ENCODE measurements at regions not wholly inside any gene's neighbourhood (a gene's known extent, or its start where the extent isn't known, plus 50 kb on each side); places are given as distances from the start of the nearest gene placed in this dataset.
A peak's percentile ranks its signal among the peaks of the same experiment; 100 is the strongest.

DNA sequence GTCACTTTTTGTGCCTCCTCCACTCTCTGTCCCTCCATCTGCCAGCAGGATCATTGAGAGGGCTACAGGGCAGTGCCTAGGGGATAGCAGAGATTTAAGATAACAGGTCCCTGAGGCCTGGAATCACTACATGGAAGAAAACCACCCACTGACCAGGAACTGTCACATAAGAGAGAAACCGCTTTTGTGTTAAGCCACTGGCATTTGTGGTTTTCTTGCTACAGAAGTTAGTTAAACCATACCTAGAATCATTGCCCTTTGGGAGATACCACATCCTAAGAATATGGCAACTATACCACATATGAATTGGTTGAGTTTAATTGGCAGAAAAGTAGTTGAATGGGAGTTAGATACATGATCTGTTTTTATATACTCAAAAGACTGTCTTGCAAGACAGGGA, 112.8 kb upstream of the LPP start:
- DNase-seq: no peak
- Mint-ChIP-seq H3K36me3 (ENCODE audit: insufficient read depth) (no peaks in the 10 kb centered on the region), H3K9me3 (no peaks in the 10 kb centered on the region), H3K4me1 (ENCODE audit: low read depth in 2 of 2) (peaks cover 8 to 13% of the 10 kb centered on the region in 2 donors), H3K27ac (no peak overlapping the region), H3K4me3 (no peak overlapping the region), H3K27me3 (no peaks in the 10 kb centered on the region)
- ATAC-seq (replicated peaks): peak; percentile 47

DNA sequence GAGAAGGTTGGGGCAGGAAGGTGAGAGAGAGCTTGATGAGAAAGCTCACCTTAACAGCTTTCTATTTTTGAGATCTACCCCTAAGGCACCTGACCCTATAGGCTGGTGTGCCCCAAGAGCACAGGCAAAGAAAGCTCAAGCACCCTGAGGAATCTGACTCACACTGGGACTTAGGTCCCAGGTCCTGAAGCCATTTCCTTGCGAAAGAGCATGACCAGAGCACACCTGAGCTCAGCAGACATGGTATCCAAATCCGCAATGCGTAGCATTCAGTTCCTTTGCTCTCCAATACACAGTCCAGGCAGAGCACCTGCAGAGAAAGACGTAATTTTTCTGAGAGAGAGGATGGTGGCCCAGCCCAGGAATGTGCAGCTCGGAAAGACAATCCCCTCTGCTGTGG, 112.1 kb upstream of the LPP start:
- Mint-ChIP-seq H3K36me3 (ENCODE audit: insufficient read depth) (no peaks in the 10 kb centered on the region), H3K4me3 (no peak overlapping the region), H3K27me3 (no peaks in the 10 kb centered on the region), H3K4me1 (ENCODE audit: low read depth in 2 of 2) (peaks cover 8 to 13% of the 10 kb centered on the region in 2 donors), H3K27ac (no peak overlapping the region), H3K9me3 (no peaks in the 10 kb centered on the region)
- DNase-seq (no peak), ATAC-seq (replicated peaks) (no peak)

DNA sequence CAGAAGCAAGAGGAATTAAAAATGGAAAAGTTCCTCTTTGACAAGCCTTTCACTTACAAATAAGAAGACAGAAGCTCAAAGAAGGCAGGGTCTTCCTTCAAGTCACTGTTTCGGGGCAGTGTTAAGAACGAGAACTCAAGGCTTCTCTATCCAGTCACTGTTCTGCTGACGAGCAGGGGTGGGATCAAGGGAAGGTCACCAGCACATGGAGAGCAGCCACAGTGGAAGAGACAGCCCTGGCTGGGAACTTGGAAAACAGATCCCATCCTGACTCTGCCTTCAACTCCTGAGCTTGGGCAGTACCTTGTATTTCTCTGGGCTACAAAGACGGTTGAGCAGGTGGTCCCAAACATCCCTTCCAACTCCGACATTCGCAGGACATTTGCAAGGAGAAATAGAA, 111.5 kb upstream of the LPP start:
- no peaks in the 10 kb centered on the region for H3K27me3 Mint-ChIP-seq
- ATAC-seq (replicated peaks) (no peak), DNase-seq (no peak)
- no peak overlapping the region for H3K27ac Mint-ChIP-seq
- peaks cover 8 to 13% of the 10 kb centered on the region in 2 donors for H3K4me1 Mint-ChIP-seq (ENCODE audit: low read depth in 2 of 2)
- H3K4me3 Mint-ChIP-seq: no peak overlapping the region
- H3K36me3 Mint-ChIP-seq (ENCODE audit: insufficient read depth): no peaks in the 10 kb centered on the region
- H3K9me3 Mint-ChIP-seq: no peaks in the 10 kb centered on the region

DNA sequence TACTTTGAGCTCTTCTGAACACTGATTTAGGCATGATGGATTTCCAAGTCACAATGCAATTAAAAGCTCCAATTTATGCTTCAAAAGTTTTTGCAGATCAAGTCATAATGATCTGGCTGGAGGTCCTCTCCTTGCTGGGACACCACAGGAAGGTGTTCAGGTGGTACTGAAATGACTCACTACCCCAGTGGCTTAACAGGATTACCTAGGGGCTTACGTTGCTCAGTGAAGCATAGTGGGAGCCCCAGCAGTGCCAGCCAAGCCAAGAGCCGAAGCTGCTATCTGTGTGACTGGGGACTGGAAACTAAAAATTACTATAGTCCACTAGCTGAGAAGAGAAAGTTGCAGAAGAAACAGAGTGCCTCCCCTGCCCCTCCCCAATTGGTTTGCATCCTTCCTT, 110.1 kb upstream of the LPP start:
- Mint-ChIP-seq H3K27me3 (no peaks in the 10 kb centered on the region), H3K4me1 (ENCODE audit: low read depth in 2 of 2) (peaks cover 8 to 10% of the 10 kb centered on the region in 2 donors), H3K9me3 (no peaks in the 10 kb centered on the region), H3K4me3 (no peak overlapping the region), H3K36me3 (ENCODE audit: insufficient read depth) (no peaks in the 10 kb centered on the region), H3K27ac (no peak overlapping the region)
- ATAC-seq (replicated peaks): no peak
- no peak for DNase-seq

DNA sequence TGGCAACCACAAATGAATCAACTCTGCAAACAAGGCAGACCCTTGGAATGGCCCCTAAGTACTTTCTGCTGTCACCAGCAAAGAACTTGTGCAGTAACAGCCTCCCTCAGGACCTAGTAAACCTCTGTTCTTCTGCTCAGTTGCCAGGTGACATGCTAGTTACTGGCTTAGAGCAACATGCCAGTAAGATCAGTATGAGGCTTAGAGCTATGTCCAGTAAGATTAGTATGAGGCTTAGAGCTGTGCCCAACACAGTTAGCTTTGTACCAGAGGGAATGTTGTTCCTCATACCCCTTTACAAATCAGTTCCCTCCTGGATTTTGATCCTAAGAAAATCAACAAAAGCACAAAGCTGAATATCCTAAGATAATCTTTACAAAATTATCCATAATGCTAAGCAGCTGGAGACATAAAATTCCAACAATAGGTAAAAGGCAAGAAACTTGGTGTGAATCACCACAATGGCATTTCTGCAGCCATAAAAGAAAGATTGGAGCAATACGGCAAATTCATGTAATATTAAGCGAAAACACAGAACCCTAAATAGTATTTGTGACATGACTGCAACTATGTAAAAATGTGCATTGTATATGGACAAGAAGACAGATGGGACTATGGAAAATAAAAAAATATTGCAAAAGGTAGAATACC, 107.3 kb upstream of the LPP start:
- DNase-seq (no peak), ATAC-seq (replicated peaks) (no peak)
- no peaks in the 10 kb centered on the region for H3K27me3 Mint-ChIP-seq
- H3K27ac Mint-ChIP-seq: no peak overlapping the region
- no peak overlapping the region for H3K4me3 Mint-ChIP-seq
- no peaks in the 10 kb centered on the region for H3K9me3 Mint-ChIP-seq
- peaks cover 10 to 12% of the 10 kb centered on the region in 2 donors for H3K4me1 Mint-ChIP-seq (ENCODE audit: low read depth in 2 of 2)
- H3K36me3 Mint-ChIP-seq (ENCODE audit: insufficient read depth): no peaks in the 10 kb centered on the region

DNA sequence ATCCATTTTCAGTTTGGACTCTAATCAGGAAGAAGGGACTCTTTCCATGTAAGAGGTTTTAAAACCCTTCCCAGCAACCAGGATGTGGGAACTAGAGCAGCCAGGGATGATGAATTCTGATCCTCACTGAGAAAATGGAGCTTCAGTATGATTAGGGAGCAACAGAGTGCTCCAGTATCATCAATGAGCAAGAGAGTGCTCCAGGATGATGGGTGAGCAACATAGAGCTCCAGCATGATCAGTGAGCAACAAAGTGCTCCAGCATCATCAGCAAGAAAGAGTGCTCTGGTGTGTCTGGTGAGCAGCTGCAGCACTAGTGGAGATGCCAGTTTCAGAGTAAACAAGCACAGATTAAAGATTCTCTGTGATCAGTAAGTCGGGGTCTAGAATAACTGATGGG, 106.4 kb upstream of the LPP start:
- H3K27ac Mint-ChIP-seq: no peak overlapping the region
- ATAC-seq (replicated peaks) (no peak), DNase-seq (no peak)
- no peaks in the 10 kb centered on the region for H3K27me3 Mint-ChIP-seq
- no peaks in the 10 kb centered on the region for H3K9me3 Mint-ChIP-seq
- H3K4me1 Mint-ChIP-seq (ENCODE audit: low read depth in 2 of 2): peaks cover 10 to 12% of the 10 kb centered on the region in 2 donors
- H3K36me3 Mint-ChIP-seq (ENCODE audit: insufficient read depth): no peaks in the 10 kb centered on the region
- no peak overlapping the region for H3K4me3 Mint-ChIP-seq

DNA sequence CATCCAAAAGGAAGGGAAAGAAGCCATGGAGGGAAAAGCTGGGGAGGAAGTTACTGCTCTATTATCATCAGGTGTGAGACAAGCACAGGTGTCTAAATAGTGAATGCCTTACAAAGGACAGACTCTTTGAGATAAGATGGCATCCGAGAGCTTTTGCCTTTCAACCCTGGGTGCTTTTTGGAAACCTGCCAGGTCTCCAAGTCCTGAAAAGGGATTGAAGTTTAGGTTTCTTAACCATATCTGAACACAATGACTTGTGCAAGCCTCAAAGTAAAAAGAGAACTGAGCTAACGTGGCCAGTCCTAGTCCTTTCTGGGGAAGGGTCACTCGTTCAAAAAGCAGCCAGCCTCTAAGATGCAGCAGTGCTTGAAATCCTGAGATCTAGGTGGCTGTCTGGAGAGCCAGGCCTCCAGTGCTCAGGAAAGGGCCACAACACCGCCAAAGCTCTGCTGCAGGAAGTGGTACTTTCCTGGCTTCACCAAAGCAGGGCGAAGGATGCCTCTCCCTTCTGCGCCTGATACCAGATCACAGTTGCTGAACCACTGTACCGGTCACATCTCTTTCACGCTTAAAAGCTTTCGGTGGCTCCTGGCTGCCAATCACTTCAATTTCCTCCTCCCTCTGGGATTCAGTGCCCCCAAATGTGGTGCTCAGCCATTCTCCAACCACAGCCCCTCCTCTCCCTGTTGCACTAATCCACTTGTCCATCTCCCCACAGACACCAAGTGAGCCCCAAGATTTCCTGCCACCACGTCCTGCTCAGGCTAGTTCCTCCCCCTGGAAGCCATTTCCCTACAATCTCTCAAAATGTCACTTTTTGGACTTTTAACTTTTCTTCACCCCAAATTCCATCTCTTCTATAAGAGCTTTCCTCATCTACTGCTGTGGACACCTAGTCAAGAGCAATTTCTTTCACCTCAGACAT, 104.1 kb upstream of the LPP start:
- H3K4me3 Mint-ChIP-seq: peak overlapping the region; percentile 33 to 34
- no peaks in the 10 kb centered on the region for H3K27me3 Mint-ChIP-seq
- DNase-seq (peak; percentile 24 to 35 (median 25)), ATAC-seq (replicated peaks) (peak; percentile 98)
- H3K9me3 Mint-ChIP-seq: no peaks in the 10 kb centered on the region
- no peaks in the 10 kb centered on the region for H3K36me3 Mint-ChIP-seq (ENCODE audit: insufficient read depth)
- peak overlapping the region; percentile 5 to 73 for H3K27ac Mint-ChIP-seq
- peaks cover 14 to 17% of the 10 kb centered on the region in 2 donors for H3K4me1 Mint-ChIP-seq (ENCODE audit: low read depth in 2 of 2)

DNA sequence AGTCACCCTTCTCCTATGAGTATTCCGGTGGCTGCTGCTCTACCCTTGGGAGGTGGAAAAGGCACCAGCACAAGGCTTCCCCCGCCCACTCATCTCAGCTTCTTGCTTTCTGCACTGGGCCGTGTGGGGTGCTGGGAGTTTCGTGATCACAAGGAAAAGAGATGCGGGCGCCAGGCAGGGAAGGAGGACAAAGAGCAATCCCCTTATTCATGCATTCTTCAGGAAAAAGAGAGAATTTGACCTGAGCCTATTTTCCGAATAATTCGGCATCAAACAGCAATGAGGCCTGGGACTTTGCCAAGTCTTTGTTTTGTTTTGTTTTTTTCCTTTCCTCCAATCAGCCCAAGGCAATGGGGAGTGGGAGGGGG, 102.2 kb upstream of the LPP start:
- Mint-ChIP-seq H3K27ac (no peak overlapping the region), H3K27me3 (no peaks in the 10 kb centered on the region), H3K4me3 (no peak overlapping the region), H3K9me3 (no peaks in the 10 kb centered on the region), H3K4me1 (ENCODE audit: low read depth in 2 of 2) (peaks cover 14 to 17% of the 10 kb centered on the region in 2 donors), H3K36me3 (ENCODE audit: insufficient read depth) (no peaks in the 10 kb centered on the region)
- ATAC-seq (replicated peaks) (no peak), DNase-seq (no peak)

DNA sequence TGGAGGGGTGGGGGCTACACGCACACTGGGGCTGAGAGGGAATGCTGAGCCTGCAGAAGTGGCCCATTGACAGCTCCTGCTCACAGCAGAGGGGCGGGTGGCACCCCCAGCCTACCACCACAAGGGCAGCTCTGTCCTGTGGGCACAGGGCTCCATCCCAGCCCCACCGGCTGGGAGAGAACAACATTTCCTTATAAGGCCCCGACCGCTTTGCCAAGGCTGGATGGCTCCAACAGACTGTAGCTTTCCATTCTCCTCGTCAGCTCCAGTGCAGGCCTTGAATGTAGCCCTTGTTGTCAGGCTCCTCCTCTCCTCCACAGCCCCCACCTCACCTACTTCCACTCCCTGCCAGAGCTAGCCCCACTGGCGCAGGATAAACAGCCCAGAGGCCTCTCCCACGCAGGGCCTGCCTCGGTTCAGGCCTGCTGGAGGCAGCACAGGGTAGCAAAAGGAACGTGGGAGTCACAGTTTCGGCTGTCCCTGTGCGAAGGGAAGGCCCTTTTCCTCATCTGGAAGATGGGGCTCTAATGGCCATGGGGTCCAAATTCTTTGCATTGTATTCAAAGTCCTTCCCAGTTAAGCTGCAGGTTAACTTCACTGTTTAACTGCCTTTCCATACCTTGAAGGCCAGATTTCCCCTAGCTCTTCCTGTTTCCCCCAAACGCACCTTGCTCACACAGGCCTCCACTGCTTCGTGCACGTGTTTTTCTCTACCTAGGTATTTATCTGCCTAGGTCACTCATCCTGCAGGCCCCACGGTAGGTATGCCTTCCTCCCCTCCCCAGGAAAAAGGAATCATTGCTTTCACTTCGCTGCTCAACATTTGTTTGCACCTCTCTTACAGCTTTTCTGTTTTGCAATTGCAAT, 101.6 kb upstream of the LPP start:
- no peak for DNase-seq
- Mint-ChIP-seq H3K4me1 (ENCODE audit: low read depth in 2 of 2) (peaks cover 14 to 17% of the 10 kb centered on the region in 2 donors), H3K4me3 (no peak overlapping the region), H3K9me3 (no peaks in the 10 kb centered on the region), H3K27ac (peak overlapping the region in 1 of 2 donors; percentile 29), H3K27me3 (no peaks in the 10 kb centered on the region), H3K36me3 (ENCODE audit: insufficient read depth) (no peaks in the 10 kb centered on the region)
- ATAC-seq (replicated peaks): no peak

DNA sequence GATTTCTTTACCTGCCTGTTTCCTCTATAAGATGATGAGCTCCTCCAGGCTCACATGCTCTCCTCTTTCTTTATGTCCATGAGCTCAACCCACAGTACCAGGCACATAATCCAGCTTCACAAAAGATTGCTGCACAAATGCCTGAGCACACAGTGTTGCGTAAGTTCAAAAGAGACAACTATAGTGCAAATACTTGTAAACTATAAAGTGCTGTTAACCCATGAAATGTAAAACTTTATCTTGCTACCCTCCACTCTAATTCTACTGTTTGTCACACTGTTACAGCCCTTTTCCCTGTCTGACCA, 101.0 kb upstream of the LPP start:
- H3K4me1 Mint-ChIP-seq (ENCODE audit: low read depth in 2 of 2): peaks cover 14 to 17% of the 10 kb centered on the region in 2 donors
- no peak for ATAC-seq (replicated peaks)
- no peaks in the 10 kb centered on the region for H3K9me3 Mint-ChIP-seq

DNA sequence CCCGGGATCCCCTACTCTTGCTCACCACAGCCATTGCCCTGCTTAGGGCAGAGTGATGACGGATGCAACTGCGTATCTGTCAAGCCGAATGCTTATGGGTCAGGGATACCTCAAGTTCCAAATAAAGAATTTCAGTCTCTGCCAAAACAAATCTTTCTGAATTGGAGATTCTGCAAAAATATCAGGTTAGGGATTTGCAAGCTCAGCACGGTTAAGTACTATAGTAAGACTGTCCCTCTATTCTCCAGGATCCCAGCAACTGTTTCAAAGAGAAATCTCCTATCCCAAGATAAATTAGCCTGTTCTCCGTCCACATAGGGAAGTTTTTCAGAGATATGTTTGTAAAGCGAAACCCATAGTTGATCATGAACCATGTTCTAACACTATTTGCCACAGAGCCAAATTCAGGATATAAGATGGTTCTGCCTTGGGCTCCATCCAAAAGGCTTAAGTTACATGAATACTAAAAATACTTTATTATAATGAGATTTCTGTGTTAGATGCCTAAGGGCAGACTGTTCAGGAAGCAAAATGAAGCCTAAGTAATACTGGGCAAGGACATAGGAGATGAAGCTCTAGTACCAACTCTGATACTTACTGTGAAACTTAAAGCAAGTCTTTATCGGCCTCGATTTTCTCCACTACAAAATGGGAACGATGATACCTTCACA, 100.1 kb upstream of the LPP start:
- no peaks in the 10 kb centered on the region for H3K9me3 Mint-ChIP-seq
- peaks cover 14 to 17% of the 10 kb centered on the region in 2 donors for H3K4me1 Mint-ChIP-seq (ENCODE audit: low read depth in 2 of 2)
- H3K36me3 Mint-ChIP-seq (ENCODE audit: insufficient read depth): no peaks in the 10 kb centered on the region
- ATAC-seq (replicated peaks): no peak
- H3K27ac Mint-ChIP-seq: no peak overlapping the region
- H3K27me3 Mint-ChIP-seq: no peaks in the 10 kb centered on the region
- H3K4me3 Mint-ChIP-seq: no peak overlapping the region
- DNase-seq: no peak

More for the DNA sequence above, 101.0 kb upstream of the LPP start:
- no peaks in the 10 kb centered on the region for H3K36me3 Mint-ChIP-seq (ENCODE audit: insufficient read depth)
- H3K27me3 Mint-ChIP-seq: no peaks in the 10 kb centered on the region
- H3K4me3 Mint-ChIP-seq: no peak overlapping the region
- H3K27ac Mint-ChIP-seq: peak overlapping the region in 1 of 2 donors; percentile 29
- DNase-seq: no peak

DNA sequence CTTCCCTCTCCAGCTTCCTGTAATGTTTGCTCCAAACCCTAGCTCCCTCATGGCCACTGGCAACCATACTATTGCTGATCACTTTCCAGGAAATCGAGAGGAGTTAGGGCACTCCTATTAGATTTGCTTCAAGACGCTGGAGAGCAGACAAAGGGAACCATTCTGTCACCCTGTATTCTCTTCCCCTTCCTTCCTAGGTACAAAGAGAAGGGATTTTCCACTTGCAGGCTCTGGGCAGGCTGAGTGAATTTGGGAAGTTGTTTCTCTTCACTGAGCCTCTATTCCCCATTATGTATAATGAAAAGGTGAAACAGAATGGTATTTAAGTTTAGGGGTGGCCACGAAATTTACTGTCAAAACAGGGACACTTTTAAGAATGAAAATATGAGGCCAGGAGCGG, 99.4 kb upstream of the LPP start:
- DNase-seq (no peak), ATAC-seq (replicated peaks) (no peak)
- no peaks in the 10 kb centered on the region for H3K9me3 Mint-ChIP-seq
- H3K36me3 Mint-ChIP-seq (ENCODE audit: insufficient read depth): no peaks in the 10 kb centered on the region
- no peak overlapping the region for H3K4me3 Mint-ChIP-seq
- H3K27ac Mint-ChIP-seq: no peak overlapping the region
- no peaks in the 10 kb centered on the region for H3K27me3 Mint-ChIP-seq
- H3K4me1 Mint-ChIP-seq (ENCODE audit: low read depth in 2 of 2): peaks cover 9 to 14% of the 10 kb centered on the region in 2 donors

DNA sequence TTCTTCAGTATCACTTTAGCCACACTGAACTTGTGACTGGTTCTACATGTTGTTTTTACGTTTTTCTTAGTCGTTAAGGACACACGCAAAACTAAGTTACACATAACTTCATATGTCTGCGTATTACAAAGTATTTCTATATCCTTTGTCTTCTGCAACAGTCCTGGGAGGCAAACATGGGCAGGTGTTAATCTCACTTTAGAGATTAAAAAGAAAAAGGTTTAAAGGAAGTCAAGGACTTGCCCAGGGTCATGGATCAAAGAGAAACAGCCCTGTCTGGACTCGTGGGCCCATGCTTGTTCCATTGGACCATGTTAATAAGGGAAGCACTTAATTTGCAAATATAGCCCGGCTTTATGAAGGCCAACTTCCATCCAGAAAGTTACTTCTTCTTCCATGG, 98.6 kb upstream of the LPP start:
- ATAC-seq (replicated peaks) (no peak), DNase-seq (no peak)
- Mint-ChIP-seq H3K27ac (no peak overlapping the region), H3K36me3 (ENCODE audit: insufficient read depth) (no peaks in the 10 kb centered on the region), H3K27me3 (no peaks in the 10 kb centered on the region), H3K9me3 (no peaks in the 10 kb centered on the region), H3K4me1 (ENCODE audit: low read depth in 2 of 2) (peaks cover 3 to 9% of the 10 kb centered on the region in 2 donors), H3K4me3 (no peak overlapping the region)

Data from effector memory CD8-positive, alpha-beta T cell (primary cell).